Gastroesophageal sphincter (tissue), 3 donors: ENCODE measurements at regions not wholly inside any gene's neighbourhood (a gene's known extent, or its start where the extent isn't known, plus 50 kb on each side); places are given as distances from the start of the nearest gene placed in this dataset.

Experiments used
- EP300 ChIP-seq: sonication (generic); formaldehyde crosslinking; IDR thresholded peaks from one replicate; pipeline ENCODE4 v1.6.1; 2017; ENCODE audit warnings: antibody characterized with exemption, mild to moderate bottlenecking
- POLR2A ChIP-seq, 2 donors: fragments of 450-650 bp; IDR thresholded peaks; one replicate each; pipeline ENCODE4 v1.6.1; 2017; ENCODE audit warnings: antibody characterized with exemption in 2 of 2, mild to moderate bottlenecking in 2 of 2, moderate library complexity in 1 of 2
- POLR2AphosphoS5 ChIP-seq: sonication (generic); formaldehyde crosslinking; IDR thresholded peaks from one replicate; pipeline ENCODE4 v1.6.1; 2017; ENCODE audit warnings: antibody characterized with exemption
- TF ChIP-seq, protein P1 (sequence below), 4 experiments: fragments of 200-600 bp in 2 of 4; fragments of 450-650 bp in 2 of 4; sonication (generic) in 1 of 4; IDR thresholded peaks; one replicate each; pipeline ENCODE4 v1.5.1; 2017 to 2019; ENCODE audit warnings: antibody characterized with exemption in 4 of 4, mild to moderate bottlenecking in 2 of 4, moderate library complexity in 2 of 4

DNA sequence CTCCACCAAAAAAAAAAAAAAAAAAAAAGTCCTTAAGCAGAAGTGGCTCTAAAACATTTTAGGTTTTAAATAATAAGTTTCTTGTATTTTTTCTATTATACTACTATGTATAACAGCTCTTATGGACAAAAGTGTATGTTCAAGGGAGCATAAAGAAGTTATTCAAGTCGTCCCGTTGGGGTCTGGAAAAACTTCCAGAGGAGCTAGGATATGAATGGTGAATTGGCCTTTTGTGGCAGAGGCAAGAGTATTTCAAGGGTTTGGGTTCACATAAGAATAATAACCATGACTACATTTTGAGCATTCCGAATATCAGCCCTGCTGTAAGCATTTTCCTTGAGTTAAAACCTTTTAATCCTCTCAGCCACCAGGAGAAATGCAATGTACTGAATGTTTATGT lies 50.6 kb upstream of the ARHGAP42 start:
- TF ChIP-seq POLR2A (IDR thresholded peaks at IDR 0.05), result no peak
- TF ChIP-seq, protein P1, sequence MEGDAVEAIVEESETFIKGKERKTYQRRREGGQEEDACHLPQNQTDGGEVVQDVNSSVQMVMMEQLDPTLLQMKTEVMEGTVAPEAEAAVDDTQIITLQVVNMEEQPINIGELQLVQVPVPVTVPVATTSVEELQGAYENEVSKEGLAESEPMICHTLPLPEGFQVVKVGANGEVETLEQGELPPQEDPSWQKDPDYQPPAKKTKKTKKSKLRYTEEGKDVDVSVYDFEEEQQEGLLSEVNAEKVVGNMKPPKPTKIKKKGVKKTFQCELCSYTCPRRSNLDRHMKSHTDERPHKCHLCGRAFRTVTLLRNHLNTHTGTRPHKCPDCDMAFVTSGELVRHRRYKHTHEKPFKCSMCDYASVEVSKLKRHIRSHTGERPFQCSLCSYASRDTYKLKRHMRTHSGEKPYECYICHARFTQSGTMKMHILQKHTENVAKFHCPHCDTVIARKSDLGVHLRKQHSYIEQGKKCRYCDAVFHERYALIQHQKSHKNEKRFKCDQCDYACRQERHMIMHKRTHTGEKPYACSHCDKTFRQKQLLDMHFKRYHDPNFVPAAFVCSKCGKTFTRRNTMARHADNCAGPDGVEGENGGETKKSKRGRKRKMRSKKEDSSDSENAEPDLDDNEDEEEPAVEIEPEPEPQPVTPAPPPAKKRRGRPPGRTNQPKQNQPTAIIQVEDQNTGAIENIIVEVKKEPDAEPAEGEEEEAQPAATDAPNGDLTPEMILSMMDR (IDR thresholded peaks at IDR 0.05), result no peak
- TF ChIP-seq POLR2AphosphoS5, result no peak
- TF ChIP-seq EP300, result no peak
